Endodermal cell (in vitro differentiated cells): ENCODE measurements at regions not wholly inside any gene's neighbourhood (a gene's known extent, or its start where the extent isn't known, plus 50 kb on each side); places are given as distances from the start of the nearest gene placed in this dataset.

Source experiments
- DNase-seq: peaks from one replicate; pipeline ENCODE4 v3.0.0-alpha.2; 2017
- H3K27ac ChIP-seq: 2 replicates; pipeline ENCODE4 v1.5.1; 2013; ENCODE audit warnings: mild to moderate bottlenecking, low read depth, low read length, moderate library complexity
- H3K27me3 ChIP-seq: 2 replicates; pipeline ENCODE4 v1.6.1; 2013; ENCODE audit warnings: mild to moderate bottlenecking, low read length, moderate library complexity; ENCODE audit not compliant: insufficient read depth, control insufficient read depth, poor library complexity, severe bottlenecking
- H3K36me3 ChIP-seq: 2 replicates; pipeline ENCODE4 v1.7.0; 2013; ENCODE audit warnings: mild to moderate bottlenecking, low read length, moderate library complexity; ENCODE audit not compliant: control insufficient read depth, insufficient read depth
- H3K4me1 ChIP-seq: one replicate; pipeline ENCODE4 v1.7.0; 2013; ENCODE audit warnings: low read length; ENCODE audit not compliant: control insufficient read depth, insufficient read depth
- H3K4me3 ChIP-seq: 2 replicates; pipeline ENCODE4 v1.5.1; 2013; ENCODE audit warnings: mild to moderate bottlenecking, low read length, moderate library complexity
- H3K9ac ChIP-seq: 2 replicates; pipeline ENCODE4 v1.6.1; 2013; ENCODE audit warnings: mild to moderate bottlenecking, low read length, moderate library complexity; ENCODE audit not compliant: poor library complexity, severe bottlenecking; ENCODE audit errors: extremely low read depth
- H3K9me3 ChIP-seq: 2 replicates; pipeline ENCODE4 v1.6.1; 2013; ENCODE audit warnings: mild to moderate bottlenecking, low read length, moderate library complexity; ENCODE audit not compliant: control insufficient read depth
- H3K27ac Mint-ChIP-seq: 2 replicates; pipeline ENCODE4 v1.8.0; 2020; ENCODE audit warnings: mixed read lengths
- H3K27me3 Mint-ChIP-seq: 2 replicates; pipeline ENCODE4 v1.8.0; 2021; ENCODE audit warnings: mild to moderate bottlenecking, mixed read lengths; ENCODE audit not compliant: insufficient read depth
- H3K36me3 Mint-ChIP-seq: 2 replicates; pipeline ENCODE4 v1.8.0; 2020; ENCODE audit warnings: low read depth, mixed read lengths
- H3K4me1 Mint-ChIP-seq: 2 replicates; pipeline ENCODE4 v1.8.0; 2020; ENCODE audit warnings: mixed read lengths
- H3K4me3 Mint-ChIP-seq: 2 replicates; pipeline ENCODE4 v1.8.0; 2020; ENCODE audit warnings: mild to moderate bottlenecking, moderate library complexity, mixed read lengths
- H3K9me3 Mint-ChIP-seq: 2 replicates; pipeline ENCODE4 v1.8.0; 2020; ENCODE audit warnings: mild to moderate bottlenecking, mixed read lengths
- CTCF ChIP-seq: fragments of 200-600 bp; sonication (generic); conservative IDR thresholded peaks from 2 replicates; pipeline ENCODE4 v1.5.0; 2021; ENCODE audit warnings: antibody characterized with exemption, mild to moderate bottlenecking
- WGBS, 2 experiments: methylation state at CpG; one replicate each; pipeline versions ENCODE4 v1.1.5 to v1.1.7; 2013; ENCODE audit warnings: missing lambda C conversion rate in 2 of 2, mixed read lengths in 1 of 2; ENCODE audit not compliant: insufficient coverage in 1 of 2, insufficient read length in 1 of 2; 5-methylcytosine and 5-hydroxymethylcytosine counted together

GRCh38 chr11:134586726-134587125 is 174.7 kb upstream of the B3GAT1 start:
- H3K27me3 Mint-ChIP-seq, result peaks cover 81% of the 10 kb centered on the region
- no peak for DNase-seq
- H3K36me3 ChIP-seq, result no peaks in the 10 kb centered on the region

GRCh38 chr11:134585666-134586610 is 173.9 kb upstream of the B3GAT1 start:
- H3K4me1 Mint-ChIP-seq, result no peaks in the 10 kb centered on the region
- no peaks in the 10 kb centered on the region for H3K9me3 Mint-ChIP-seq
- peaks cover 86% of the 10 kb centered on the region for H3K27me3 ChIP-seq

More at GRCh38 chr11:134586726-134587125, 174.7 kb upstream of the B3GAT1 start:
- Histone ChIP-seq H3K9me3 (no peaks in the 10 kb centered on the region), H3K4me3 (no peak overlapping the region), H3K27me3 (peaks cover 78% of the 10 kb centered on the region), H3K9ac (no peak overlapping the region), H3K4me1 (no peaks in the 10 kb centered on the region), H3K27ac (no peak overlapping the region)
- H3K27ac Mint-ChIP-seq, result no peak overlapping the region
- TF ChIP-seq CTCF, result no peak
- H3K4me1 Mint-ChIP-seq, result no peaks in the 10 kb centered on the region
- H3K9me3 Mint-ChIP-seq, result no peaks in the 10 kb centered on the region
- no peak overlapping the region for H3K4me3 Mint-ChIP-seq
- no peaks in the 10 kb centered on the region for H3K36me3 Mint-ChIP-seq
- 88 to 100% methylated on average over 5 to 6 of the region's 6 CpGs for WGBS, 2 experiments

More at GRCh38 chr11:134585666-134586610, 173.9 kb upstream of the B3GAT1 start:
- no peak for DNase-seq
- TF ChIP-seq CTCF, result no peak
- no peaks in the 10 kb centered on the region for H3K36me3 ChIP-seq
- no peak overlapping the region for H3K27ac ChIP-seq
- H3K9ac ChIP-seq, result no peak overlapping the region
- WGBS, 2 experiments, result 91 to 96% methylated on average over 10 to 15 of the region's 15 CpGs
- H3K4me3 ChIP-seq, result no peak overlapping the region
- Mint-ChIP-seq H3K36me3 (no peaks in the 10 kb centered on the region), H3K27me3 (peaks cover 84% of the 10 kb centered on the region), H3K27ac (no peak overlapping the region), H3K4me3 (no peak overlapping the region)
- no peaks in the 10 kb centered on the region for H3K4me1 ChIP-seq
- H3K9me3 ChIP-seq, result no peaks in the 10 kb centered on the region
